ENCODE measurements at regions not wholly inside any gene's neighbourhood (a gene's known extent, or its start where the extent isn't known, plus 50 kb on each side); places are given as distances from the start of the nearest gene placed in this dataset.

GRCh38 chr3:20608054-20608738, 422.2 kb upstream of the SGO1 start:
- TF ChIP-seq CTCF (IDR thresholded peaks at IDR 0.05; ENCODE audit: unreplicated experiment) = no peak
- H3K27ac Mint-ChIP-seq (ENCODE audit: low read depth, unreplicated experiment) = no peak overlapping the region
- DNase-seq (ENCODE audit: unreplicated experiment) = peak; percentile 16
- BruUV-seq (replicated peaks) = no TSS peak
- peaks cover 9% of the 10 kb centered on the region for H3K4me1 Mint-ChIP-seq (ENCODE audit: insufficient read depth, unreplicated experiment)
- H3K9me3 Mint-ChIP-seq (ENCODE audit: unreplicated experiment) = peaks cover 9% of the 10 kb centered on the region
- ChIA-PET CTCF (interaction anchor here (0.7 kb wide), 1 partner anchor 348 kb away, joined by 3 read pairs; no protein-coding TSS in a partner anchor), POLR2A (interaction anchor here (1.2 kb wide), 1 partner anchor 11 kb away, joined by 3 read pairs; no protein-coding TSS in a partner anchor)
- intact Hi-C loops (cut with micrococcal nuclease) = no loop called here
- no peak overlapping the region for H3K4me3 Mint-ChIP-seq (ENCODE audit: unreplicated experiment)
- H3K27me3 Mint-ChIP-seq (ENCODE audit: insufficient read depth, unreplicated experiment) = no peaks in the 10 kb centered on the region
- H3K36me3 Mint-ChIP-seq (ENCODE audit: insufficient read depth, unreplicated experiment) = no peaks in the 10 kb centered on the region

- Mint-ChIP-seq H3K27ac (ENCODE audit: low read depth, unreplicated experiment) (no peak overlapping the region), H3K4me1 (ENCODE audit: insufficient read depth, unreplicated experiment) (peaks cover 9% of the 10 kb centered on the region), H3K9me3 (ENCODE audit: unreplicated experiment) (no peaks in the 10 kb centered on the region), H3K27me3 (ENCODE audit: insufficient read depth, unreplicated experiment) (no peaks in the 10 kb centered on the region), H3K36me3 (ENCODE audit: insufficient read depth, unreplicated experiment) (no peaks in the 10 kb centered on the region), H3K4me3 (ENCODE audit: unreplicated experiment) (no peak overlapping the region)
- DNase-seq (ENCODE audit: unreplicated experiment) = no peak
- intact Hi-C loops (cut with micrococcal nuclease) = no loop called here
- no peak for TF ChIP-seq CTCF (IDR thresholded peaks at IDR 0.05; ENCODE audit: unreplicated experiment)
- POLR2A ChIA-PET = no interaction called here
- CTCF ChIA-PET = interaction anchor here (1.5 kb wide), 1 partner anchor 396 kb away, joined by 3 read pairs; no protein-coding TSS in a partner anchor
- BruUV-seq (replicated peaks) = no TSS peak
Observed at GRCh38 chr3:20604659-20605058, 418.7 kb upstream of the SGO1 start.

- no peak overlapping the region for H3K27ac Mint-ChIP-seq (ENCODE audit: low read depth, unreplicated experiment)
- ChIA-PET CTCF (no interaction called here), POLR2A (no interaction called here)
- no peak for TF ChIP-seq CTCF (IDR thresholded peaks at IDR 0.05; ENCODE audit: unreplicated experiment)
- intact Hi-C loops (cut with micrococcal nuclease) = no loop called here
- DNase-seq (ENCODE audit: unreplicated experiment) = no peak
- no peaks in the 10 kb centered on the region for H3K27me3 Mint-ChIP-seq (ENCODE audit: insufficient read depth, unreplicated experiment)
- no peaks in the 10 kb centered on the region for H3K4me1 Mint-ChIP-seq (ENCODE audit: insufficient read depth, unreplicated experiment)
- no peaks in the 10 kb centered on the region for H3K9me3 Mint-ChIP-seq (ENCODE audit: unreplicated experiment)
- BruUV-seq (replicated peaks) = no TSS peak
- H3K4me3 Mint-ChIP-seq (ENCODE audit: unreplicated experiment) = no peak overlapping the region
- no peaks in the 10 kb centered on the region for H3K36me3 Mint-ChIP-seq (ENCODE audit: insufficient read depth, unreplicated experiment)
Observed at GRCh38 chr3:20589275-20589674, 403.3 kb upstream of the SGO1 start.

- Mint-ChIP-seq H3K27ac (ENCODE audit: low read depth, unreplicated experiment) (no peak overlapping the region), H3K4me1 (ENCODE audit: insufficient read depth, unreplicated experiment) (no peaks in the 10 kb centered on the region), H3K27me3 (ENCODE audit: insufficient read depth, unreplicated experiment) (no peaks in the 10 kb centered on the region), H3K4me3 (ENCODE audit: unreplicated experiment) (no peak overlapping the region), H3K36me3 (ENCODE audit: insufficient read depth, unreplicated experiment) (no peaks in the 10 kb centered on the region), H3K9me3 (ENCODE audit: unreplicated experiment) (no peaks in the 10 kb centered on the region)
- TF ChIP-seq CTCF (IDR thresholded peaks at IDR 0.05; ENCODE audit: unreplicated experiment) = no peak
- no TSS peak for BruUV-seq (replicated peaks)
- no peak for DNase-seq (ENCODE audit: unreplicated experiment)
- intact Hi-C loops (cut with micrococcal nuclease) = no loop called here
- CTCF ChIA-PET = no interaction called here
- POLR2A ChIA-PET = interaction anchor here (0.7 kb wide), 1 partner anchor 269 kb away, joined by 3 read pairs; no protein-coding TSS in a partner anchor
Observed at GRCh38 chr3:20588781-20589180, 402.8 kb upstream of the SGO1 start.
